Gastroesophageal sphincter (tissue), 3 donors: ENCODE measurements at regions not wholly inside any gene's neighbourhood (a gene's known extent, or its start where the extent isn't known, plus 50 kb on each side); places are given as distances from the start of the nearest gene placed in this dataset.

Experiments used
- POLR2A ChIP-seq, 2 donors: fragments of 450-650 bp; IDR thresholded peaks; one replicate each; pipeline ENCODE4 v1.6.1; 2017; ENCODE audit warnings: antibody characterized with exemption in 2 of 2, mild to moderate bottlenecking in 2 of 2, moderate library complexity in 1 of 2
- POLR2AphosphoS5 ChIP-seq: sonication (generic); formaldehyde crosslinking; IDR thresholded peaks from one replicate; pipeline ENCODE4 v1.6.1; 2017; ENCODE audit warnings: antibody characterized with exemption
- TF ChIP-seq, protein P1 (sequence below), 4 experiments: fragments of 200-600 bp in 2 of 4; fragments of 450-650 bp in 2 of 4; sonication (generic) in 1 of 4; IDR thresholded peaks; one replicate each; pipeline ENCODE4 v1.5.1; 2017 to 2019; ENCODE audit warnings: antibody characterized with exemption in 4 of 4, mild to moderate bottlenecking in 2 of 4, moderate library complexity in 2 of 4

- TF ChIP-seq, protein P1, sequence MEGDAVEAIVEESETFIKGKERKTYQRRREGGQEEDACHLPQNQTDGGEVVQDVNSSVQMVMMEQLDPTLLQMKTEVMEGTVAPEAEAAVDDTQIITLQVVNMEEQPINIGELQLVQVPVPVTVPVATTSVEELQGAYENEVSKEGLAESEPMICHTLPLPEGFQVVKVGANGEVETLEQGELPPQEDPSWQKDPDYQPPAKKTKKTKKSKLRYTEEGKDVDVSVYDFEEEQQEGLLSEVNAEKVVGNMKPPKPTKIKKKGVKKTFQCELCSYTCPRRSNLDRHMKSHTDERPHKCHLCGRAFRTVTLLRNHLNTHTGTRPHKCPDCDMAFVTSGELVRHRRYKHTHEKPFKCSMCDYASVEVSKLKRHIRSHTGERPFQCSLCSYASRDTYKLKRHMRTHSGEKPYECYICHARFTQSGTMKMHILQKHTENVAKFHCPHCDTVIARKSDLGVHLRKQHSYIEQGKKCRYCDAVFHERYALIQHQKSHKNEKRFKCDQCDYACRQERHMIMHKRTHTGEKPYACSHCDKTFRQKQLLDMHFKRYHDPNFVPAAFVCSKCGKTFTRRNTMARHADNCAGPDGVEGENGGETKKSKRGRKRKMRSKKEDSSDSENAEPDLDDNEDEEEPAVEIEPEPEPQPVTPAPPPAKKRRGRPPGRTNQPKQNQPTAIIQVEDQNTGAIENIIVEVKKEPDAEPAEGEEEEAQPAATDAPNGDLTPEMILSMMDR (IDR thresholded peaks at IDR 0.05) = no peak
- TF ChIP-seq POLR2A (IDR thresholded peaks at IDR 0.05) (no peak), POLR2AphosphoS5 (no peak)
These were observed 1112.4 kb downstream of the TRHDE start for GRCh38 chr12:73384592-73384991.
